GM12873 (cell line): ENCODE measurements at regions not wholly inside any gene's neighbourhood (a gene's known extent, or its start where the extent isn't known, plus 50 kb on each side); places are given as distances from the start of the nearest gene placed in this dataset.

Experiments used
- TF ChIP-seq, protein P1 (sequence below): IDR thresholded peaks from 2 replicates; pipeline ENCODE4 v1.5.1; 2012; ENCODE audit warnings: low read depth, mild to moderate bottlenecking, moderate library complexity, low read length, control low read depth; ENCODE audit not compliant: insufficient read depth; ENCODE audit errors: missing control alignments

DNA sequence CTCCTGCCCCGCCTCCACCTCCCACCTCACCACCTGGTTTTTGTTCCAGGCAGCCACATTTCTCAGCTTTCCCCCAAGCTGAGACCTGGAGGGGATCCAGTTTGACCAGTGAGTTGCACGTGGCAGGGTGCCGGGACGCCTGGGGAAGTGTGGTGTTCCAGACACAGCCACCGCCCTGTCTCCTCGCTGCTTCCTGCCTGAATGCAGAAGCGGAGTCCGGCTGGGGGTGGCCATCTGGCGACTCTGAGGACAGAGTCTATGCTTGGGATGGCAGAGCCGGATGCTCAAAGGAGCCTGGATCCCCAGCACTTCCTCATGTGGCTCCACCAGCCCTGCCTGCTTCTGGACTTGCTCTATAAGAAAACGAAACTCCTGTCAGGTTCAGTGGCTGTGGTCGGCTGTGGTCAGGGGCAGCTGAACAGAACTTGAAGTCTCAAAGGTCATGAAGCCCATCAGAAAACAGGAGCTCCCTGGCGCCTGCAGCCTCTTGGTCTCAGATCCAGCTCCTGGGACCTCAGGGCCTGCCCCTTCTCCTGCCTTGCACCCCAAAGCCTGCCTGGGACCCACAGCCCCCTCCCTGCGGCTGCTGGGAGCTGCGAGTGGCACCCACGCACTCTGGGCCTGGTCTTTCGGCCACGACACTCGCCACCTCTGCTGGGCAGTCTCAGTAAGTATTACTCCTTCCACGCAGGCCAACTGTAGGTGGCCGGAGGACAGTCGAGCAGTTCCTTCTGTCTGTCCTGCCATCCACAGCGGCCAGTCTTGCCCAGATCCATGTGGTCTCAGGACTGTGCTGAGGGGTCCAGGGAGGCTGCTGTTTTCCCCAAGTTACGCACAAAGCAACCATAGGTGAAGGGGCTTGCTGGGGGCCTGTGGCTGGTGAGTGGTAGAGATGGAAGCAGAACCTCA, 112.8 kb upstream of the MEF2A start:
- TF ChIP-seq, protein P1, sequence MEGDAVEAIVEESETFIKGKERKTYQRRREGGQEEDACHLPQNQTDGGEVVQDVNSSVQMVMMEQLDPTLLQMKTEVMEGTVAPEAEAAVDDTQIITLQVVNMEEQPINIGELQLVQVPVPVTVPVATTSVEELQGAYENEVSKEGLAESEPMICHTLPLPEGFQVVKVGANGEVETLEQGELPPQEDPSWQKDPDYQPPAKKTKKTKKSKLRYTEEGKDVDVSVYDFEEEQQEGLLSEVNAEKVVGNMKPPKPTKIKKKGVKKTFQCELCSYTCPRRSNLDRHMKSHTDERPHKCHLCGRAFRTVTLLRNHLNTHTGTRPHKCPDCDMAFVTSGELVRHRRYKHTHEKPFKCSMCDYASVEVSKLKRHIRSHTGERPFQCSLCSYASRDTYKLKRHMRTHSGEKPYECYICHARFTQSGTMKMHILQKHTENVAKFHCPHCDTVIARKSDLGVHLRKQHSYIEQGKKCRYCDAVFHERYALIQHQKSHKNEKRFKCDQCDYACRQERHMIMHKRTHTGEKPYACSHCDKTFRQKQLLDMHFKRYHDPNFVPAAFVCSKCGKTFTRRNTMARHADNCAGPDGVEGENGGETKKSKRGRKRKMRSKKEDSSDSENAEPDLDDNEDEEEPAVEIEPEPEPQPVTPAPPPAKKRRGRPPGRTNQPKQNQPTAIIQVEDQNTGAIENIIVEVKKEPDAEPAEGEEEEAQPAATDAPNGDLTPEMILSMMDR = no peak

DNA sequence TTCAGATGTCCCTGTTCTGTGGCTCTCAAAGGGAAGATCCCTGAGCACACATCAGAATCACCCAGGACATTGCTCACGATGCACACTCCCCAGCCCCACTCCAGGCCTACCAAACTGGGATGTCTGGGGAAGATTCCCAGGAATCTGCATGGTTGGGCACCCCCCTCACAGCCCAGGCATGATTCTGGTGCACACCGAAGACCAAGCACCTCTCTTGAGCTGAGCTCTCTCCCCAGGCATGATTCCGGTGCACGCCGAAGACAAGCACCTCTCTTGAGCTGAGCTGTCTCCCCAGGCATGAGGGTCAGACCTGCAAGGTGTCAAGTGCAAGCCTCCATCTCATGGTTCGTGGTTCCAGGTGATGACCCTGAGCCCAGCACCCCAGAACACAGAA, 112.2 kb upstream of the MEF2A start:
- TF ChIP-seq, protein P1 = no peak

DNA sequence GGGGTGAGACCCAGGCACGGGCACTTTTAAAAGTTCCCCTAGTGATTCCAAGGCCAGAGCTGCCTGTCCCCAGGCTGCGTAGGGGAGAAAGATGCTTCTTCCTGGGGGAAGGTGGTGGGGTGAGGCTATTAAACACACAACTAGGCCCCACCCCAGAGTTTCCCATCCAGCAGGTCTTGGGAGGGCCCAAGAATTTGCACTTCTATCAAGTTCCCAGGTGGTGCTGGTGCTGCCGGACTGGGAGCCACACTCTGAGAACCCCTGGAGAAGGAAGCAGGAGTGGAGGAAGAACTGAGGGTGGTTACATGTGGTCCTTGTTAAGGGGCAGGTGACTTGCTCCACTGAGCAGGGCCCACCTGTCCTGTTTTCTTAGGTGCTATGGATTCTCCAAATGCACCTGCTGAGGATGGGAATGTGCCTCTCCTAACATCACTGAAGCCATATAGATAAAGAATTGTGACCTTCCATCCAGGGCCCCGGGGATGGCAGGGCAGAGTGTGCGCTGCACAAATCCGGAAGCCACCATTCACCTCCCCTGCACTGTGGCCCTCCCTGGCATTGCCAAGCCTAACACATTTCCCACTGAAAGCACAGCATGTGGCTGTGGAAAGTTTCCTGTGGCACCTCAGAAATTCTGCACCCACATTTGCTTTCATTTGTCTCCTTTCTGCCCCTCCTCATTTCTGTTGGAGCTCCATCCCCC, 111.5 kb upstream of the MEF2A start:
- TF ChIP-seq, protein P1 = no peak

DNA sequence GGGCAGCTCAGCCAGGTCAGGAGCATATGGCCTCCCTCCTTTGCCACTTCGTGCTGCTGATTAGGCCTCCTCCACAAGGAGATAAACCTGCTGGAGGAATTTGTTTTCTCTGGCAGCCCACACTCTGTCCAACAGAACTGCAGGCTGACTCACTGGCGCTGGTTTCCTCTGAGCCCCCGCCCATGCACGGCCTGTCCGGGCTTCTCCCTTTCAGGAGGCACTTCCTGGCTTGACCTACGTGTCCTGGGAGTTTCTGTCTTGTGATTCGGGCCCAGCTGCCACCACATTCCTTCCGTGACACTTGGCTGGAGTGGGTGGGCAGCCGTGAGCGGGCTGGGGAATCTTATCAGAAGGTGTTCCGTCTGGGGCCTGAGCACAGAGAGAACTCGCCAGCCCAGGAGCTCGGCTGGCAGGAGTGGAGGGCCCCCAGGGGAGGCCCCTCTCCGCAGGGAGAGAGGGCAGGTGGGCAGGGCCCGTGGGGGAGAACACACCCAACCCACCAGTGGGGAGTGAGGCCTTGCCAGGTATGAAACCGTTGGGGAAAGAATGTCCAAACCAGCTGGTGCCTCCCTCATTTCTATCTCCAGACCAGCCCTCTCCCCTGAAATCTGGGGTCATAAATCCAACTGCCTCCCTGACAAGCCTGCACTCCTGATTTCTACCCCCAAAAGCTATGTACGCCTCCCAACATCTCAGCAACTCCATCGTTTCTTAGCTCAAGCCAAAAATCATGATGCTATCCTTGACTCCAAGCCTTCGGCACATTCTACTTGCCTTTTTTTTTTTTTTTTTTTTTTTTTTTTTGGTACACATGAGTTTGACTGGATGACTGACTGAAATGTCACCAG, 110.6 kb upstream of the MEF2A start:
- TF ChIP-seq, protein P1 = no peak

DNA sequence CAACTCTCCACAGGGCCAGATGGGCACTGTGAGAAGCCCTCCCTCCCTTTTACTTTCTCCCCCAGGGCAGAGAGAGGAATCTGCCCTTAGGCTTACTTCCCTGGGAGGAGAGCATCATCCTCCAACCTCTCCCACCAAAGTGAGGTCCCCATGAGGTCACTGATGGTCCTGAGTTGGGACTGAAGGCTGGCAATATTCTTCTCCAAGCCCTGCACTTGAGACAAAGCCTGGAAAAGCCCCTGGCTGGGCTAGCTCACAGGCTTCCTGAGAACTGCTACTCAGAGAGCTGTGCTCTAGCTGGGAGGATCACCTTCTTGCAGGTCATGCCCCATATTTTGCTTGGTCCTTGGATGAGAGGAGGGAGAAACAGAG, 110.0 kb upstream of the MEF2A start:
- TF ChIP-seq, protein P1 = no peak

DNA sequence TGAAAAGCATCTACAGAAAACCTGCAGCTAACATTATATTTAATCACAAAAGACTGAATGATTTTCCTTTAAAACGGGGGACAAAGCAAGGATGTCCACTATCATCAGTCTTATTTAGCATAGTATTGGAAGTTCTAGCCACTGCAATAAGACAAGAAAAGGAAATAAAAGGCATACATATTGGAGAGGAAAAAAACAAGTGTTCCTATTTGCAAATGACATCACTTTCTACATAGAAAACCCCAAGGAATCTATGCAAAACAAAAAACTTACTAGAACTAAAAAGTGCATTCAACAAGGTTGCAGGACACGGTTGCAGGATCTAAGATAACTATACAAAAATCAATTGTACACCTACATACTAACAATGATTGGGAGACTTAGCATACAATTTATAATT, 101.6 kb upstream of the MEF2A start:
- TF ChIP-seq, protein P1 = no peak

DNA sequence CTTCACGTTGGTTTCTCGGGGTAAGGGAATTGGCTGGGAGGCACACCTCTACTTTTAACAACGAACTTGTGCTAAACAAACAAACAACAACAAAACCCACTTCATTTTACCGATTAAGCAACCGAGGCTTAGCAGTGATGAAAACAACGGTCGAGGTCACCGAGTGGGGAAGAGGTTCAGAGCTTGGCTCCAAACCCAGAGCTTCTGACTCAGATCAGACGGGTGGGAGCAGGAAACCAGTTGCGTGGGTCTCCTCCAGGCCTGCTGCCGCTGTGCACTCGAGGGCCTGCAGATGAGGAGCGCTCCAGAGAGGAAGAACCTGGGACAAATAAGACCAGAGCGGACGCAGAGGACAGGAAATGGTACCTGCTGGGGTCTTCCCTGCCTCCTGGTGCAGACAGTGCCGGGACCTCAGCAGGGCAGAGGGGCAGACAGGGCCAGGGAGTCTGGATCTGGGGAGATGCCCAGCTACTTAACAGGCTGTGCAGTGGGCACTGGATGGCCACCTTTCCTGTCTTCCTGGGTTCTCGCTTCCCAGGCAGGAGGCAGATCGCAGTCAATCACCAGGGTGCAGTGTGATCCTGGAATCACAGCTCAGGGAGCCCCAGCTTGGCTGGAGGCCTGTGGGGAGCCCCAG, 99.0 kb upstream of the MEF2A start:
- TF ChIP-seq, protein P1 = no peak
